ENCODE measurements at regions not wholly inside any gene's neighbourhood (a gene's known extent, or its start where the extent isn't known, plus 50 kb on each side); places are given as distances from the start of the nearest gene placed in this dataset.
A peak's percentile ranks its signal among the peaks of the same experiment; 100 is the strongest.

GRCh38 chr5:128870923-128871322, 94.4 kb upstream of the SLC27A6 start:
- H3K9me2 ChIP-seq: 0 out of 2 replicates have a peak, but pooled peaks cover 3% of the 10 kb centered on the region
- H4K20me1 ChIP-seq (ENCODE audit: insufficient read depth): no peaks in the 10 kb centered on the region
- ChIA-PET CTCF (no interaction called here), POLR2A (no interaction called here)
- H3K27ac ChIP-seq (ENCODE audit: low read depth in 2 of 2, low read length in 1 of 2): peak overlapping the region in 1 of 2 experiments; percentile 89; a peak in 1 of 4 replicates
- H3K9ac ChIP-seq: no peak overlapping the region
- H3K79me2 ChIP-seq (ENCODE audit: insufficient read depth): no peaks in the 10 kb centered on the region
- 2% methylated on average over 3 of the region's 3 CpGs for WGBS (ENCODE audit: low lambda C conversion rate)
- no peak overlapping the region for H3K4me3 ChIP-seq (ENCODE audit: low read depth in 2 of 2, low read length in 1 of 2)
- H3K27me3 ChIP-seq (ENCODE audit: insufficient read depth): no peaks in the 10 kb centered on the region
- H3K36me3 ChIP-seq (replicated peaks in 1 of 2; ENCODE audit: control insufficient read depth in 1 of 2, insufficient read depth in 2 of 2, low read length in 1 of 2): no peaks in the 10 kb centered on the region
- H3K4me2 ChIP-seq: no peak overlapping the region
- TF ChIP-seq TEAD4 (IDR thresholded peaks at IDR 0.05; ENCODE audit: borderline replicate concordance, insufficient read depth): no peak
- TF ChIP-seq RXRA (IDR thresholded peaks at IDR 0.05; ENCODE audit: borderline replicate concordance, low read depth): no peak
- no peak for TF ChIP-seq MXI1 (IDR thresholded peaks at IDR 0.05; ENCODE audit: low read depth, low read length)
- TF ChIP-seq CHD2 (IDR thresholded peaks at IDR 0.05; ENCODE audit: low read length, partially characterized antibody): no peak
- TF ChIP-seq YY1 (IDR thresholded peaks at IDR 0.05; ENCODE audit: low read depth): no peak
- no peak for TF ChIP-seq USF1 (IDR thresholded peaks at IDR 0.05; ENCODE audit: borderline replicate concordance, low read depth)
- no peak for TF ChIP-seq ZBTB33 (IDR thresholded peaks at IDR 0.05; ENCODE audit: borderline replicate concordance, low read depth)
- DNase-seq: no peak
- H3K4me1 ChIP-seq (ENCODE audit: control insufficient read depth in 1 of 2, insufficient read depth in 2 of 2, low read depth in 1 of 2, low read length in 1 of 2): no peaks in the 10 kb centered on the region; a peak in 1 of 4 replicates
- no peak overlapping the region for H2AFZ ChIP-seq (ENCODE audit: low read depth)
- H3K9me3 ChIP-seq: no peaks in the 10 kb centered on the region
- H3F3A ChIP-seq (replicated peaks; ENCODE audit: insufficient read depth): no peaks in the 10 kb centered on the region

DNA sequence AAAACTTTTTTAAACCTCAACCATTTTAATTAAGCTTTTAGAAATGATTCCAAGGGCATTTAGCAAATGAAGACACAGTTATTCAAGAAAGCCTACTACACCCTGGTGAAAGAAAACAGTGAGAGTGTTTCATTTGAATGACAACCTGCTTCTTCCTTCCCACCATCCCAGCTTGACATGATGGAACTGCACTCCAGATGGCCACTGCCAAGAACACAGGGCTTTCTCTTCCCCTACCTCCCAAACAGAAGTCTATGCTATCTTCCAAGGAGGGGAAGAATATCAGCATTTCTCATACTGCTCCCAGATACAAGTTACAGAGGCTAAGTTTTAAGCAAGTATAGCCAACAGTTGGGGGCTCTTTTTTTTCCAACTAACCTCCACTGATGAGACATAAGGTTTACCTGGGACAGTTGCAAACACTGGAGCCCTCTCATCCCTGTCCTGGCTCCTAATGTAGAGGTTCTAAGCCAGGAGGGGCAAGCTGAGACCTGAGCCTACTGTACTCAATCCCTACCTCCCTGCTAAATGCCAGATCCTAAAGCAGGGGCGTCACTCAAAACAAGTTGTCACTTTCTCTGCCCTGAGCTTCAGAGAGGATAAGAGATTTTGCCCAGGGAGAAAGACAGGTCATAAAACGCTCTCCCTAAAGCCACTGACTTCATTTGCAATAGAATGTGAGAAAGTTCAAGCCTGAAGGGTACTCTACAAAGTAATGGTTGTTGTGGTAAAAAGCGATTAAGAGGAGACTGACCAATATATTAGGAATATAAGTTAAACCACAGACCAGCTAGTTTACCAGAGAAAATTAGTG, 88.5 kb upstream of the SLC27A6 start:
- POLR2A ChIA-PET: no interaction called here
- H3K9me2 ChIP-seq: 0 out of 2 replicates have a peak, but pooled peaks cover 3% of the 10 kb centered on the region
- H3K4me3 ChIP-seq (ENCODE audit: low read depth in 2 of 2, low read length in 1 of 2): no peak overlapping the region
- H3K9me3 ChIP-seq: no peaks in the 10 kb centered on the region
- WGBS (ENCODE audit: low lambda C conversion rate): 8% methylated on average over 3 of the region's 3 CpGs
- H2AFZ ChIP-seq (ENCODE audit: low read depth): no peak overlapping the region
- no peak for TF ChIP-seq FOXJ3 (CRISPR knock-in tag; IDR thresholded peaks at IDR 0.05)
- TF ChIP-seq USF1 (IDR thresholded peaks at IDR 0.05; ENCODE audit: borderline replicate concordance, low read depth): no peak
- no peak overlapping the region for H3K4me2 ChIP-seq
- DNase-seq: no peak
- no peaks in the 10 kb centered on the region for H3K36me3 ChIP-seq (replicated peaks in 1 of 2; ENCODE audit: control insufficient read depth in 1 of 2, insufficient read depth in 2 of 2, low read length in 1 of 2)
- H3K79me2 ChIP-seq (ENCODE audit: insufficient read depth): no peaks in the 10 kb centered on the region
- no peak overlapping the region for H3K27ac ChIP-seq (ENCODE audit: low read depth in 2 of 2, low read length in 1 of 2)
- H3K4me1 ChIP-seq (ENCODE audit: control insufficient read depth in 1 of 2, insufficient read depth in 2 of 2, low read depth in 1 of 2, low read length in 1 of 2): no peaks in the 10 kb centered on the region; a peak in 1 of 4 replicates
- no peaks in the 10 kb centered on the region for H4K20me1 ChIP-seq (ENCODE audit: insufficient read depth)
- CTCF ChIA-PET: no interaction called here
- H3F3A ChIP-seq (replicated peaks; ENCODE audit: insufficient read depth): no peaks in the 10 kb centered on the region
- no peak overlapping the region for H3K9ac ChIP-seq
- no peaks in the 10 kb centered on the region for H3K27me3 ChIP-seq (ENCODE audit: insufficient read depth)
